ENCODE measurements at regions not wholly inside any gene's neighbourhood (a gene's known extent, or its start where the extent isn't known, plus 50 kb on each side); places are given as distances from the start of the nearest gene placed in this dataset.

DNA sequence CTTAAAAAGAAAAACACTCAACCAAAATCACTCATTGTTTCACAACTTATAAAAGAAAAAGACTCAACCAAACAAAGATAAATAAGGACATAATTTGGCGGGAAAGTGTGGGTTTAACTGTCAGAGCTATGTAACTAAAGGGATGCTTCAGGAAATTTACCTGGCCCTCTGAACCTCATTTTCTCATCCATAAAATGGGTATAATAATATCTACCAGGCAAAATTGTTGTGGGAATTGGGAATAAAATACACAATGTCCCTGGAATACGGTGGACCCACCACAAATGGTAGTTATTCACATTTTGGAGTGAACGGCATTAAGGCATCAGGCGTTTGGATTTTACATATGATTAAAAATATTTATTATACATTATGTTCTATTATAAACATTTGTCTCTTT, 228.5 kb upstream of the ANKRD55 start:
- DNase-seq (no peak), ATAC-seq (no peak)
- TF ChIP-seq, protein P1, sequence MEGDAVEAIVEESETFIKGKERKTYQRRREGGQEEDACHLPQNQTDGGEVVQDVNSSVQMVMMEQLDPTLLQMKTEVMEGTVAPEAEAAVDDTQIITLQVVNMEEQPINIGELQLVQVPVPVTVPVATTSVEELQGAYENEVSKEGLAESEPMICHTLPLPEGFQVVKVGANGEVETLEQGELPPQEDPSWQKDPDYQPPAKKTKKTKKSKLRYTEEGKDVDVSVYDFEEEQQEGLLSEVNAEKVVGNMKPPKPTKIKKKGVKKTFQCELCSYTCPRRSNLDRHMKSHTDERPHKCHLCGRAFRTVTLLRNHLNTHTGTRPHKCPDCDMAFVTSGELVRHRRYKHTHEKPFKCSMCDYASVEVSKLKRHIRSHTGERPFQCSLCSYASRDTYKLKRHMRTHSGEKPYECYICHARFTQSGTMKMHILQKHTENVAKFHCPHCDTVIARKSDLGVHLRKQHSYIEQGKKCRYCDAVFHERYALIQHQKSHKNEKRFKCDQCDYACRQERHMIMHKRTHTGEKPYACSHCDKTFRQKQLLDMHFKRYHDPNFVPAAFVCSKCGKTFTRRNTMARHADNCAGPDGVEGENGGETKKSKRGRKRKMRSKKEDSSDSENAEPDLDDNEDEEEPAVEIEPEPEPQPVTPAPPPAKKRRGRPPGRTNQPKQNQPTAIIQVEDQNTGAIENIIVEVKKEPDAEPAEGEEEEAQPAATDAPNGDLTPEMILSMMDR (IDR thresholded peaks at IDR 0.05): no peak
- TF ChIP-seq POLR2A (IDR thresholded peaks at IDR 0.05): no peak
- Histone ChIP-seq H3K36me3 (no peaks in the 10 kb centered on the region), H3K4me3 (no peak overlapping the region), H3K27ac (no peak overlapping the region), H3K27me3 (no peaks in the 10 kb centered on the region), H3K9me3 (no peaks in the 10 kb centered on the region), H3K4me1 (no peaks in the 10 kb centered on the region)
- intact Hi-C loops (cut with DNase I): no loop called here
- 93% methylated on average over 4 of the region's 4 CpGs for WGBS (ENCODE audit: insufficient coverage, low coverage, low lambda C conversion rate, missing lambda C conversion rate)

DNA sequence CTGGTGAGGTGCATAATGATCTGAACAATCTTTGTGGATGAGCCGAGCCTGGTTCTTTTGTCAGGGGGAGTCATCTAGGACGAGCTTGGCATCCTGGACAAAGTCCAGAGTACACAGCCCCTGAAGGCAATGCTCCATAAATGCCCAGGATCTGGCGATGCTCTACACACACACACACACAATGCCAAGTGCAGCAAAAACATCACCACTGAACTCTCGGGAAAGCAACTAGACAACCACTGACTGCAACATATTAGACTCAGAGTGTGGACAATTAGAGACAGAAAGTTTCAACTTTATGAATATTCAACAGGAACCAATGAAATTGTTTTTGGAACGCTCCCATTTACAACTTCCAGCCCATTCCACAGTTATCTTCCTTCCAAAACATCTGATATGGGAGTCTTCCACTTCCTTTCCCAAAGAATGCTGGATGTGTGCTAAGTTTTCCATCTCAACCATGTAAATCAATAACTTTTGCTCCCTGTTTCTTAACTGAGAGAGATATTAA, 227.6 kb upstream of the ANKRD55 start:
- ATAC-seq: no peak
- Histone ChIP-seq H3K9me3 (no peaks in the 10 kb centered on the region), H3K27me3 (no peaks in the 10 kb centered on the region), H3K4me1 (no peaks in the 10 kb centered on the region), H3K36me3 (no peaks in the 10 kb centered on the region), H3K4me3 (no peak overlapping the region), H3K27ac (no peak overlapping the region)
- intact Hi-C loops (cut with DNase I): no loop called here
- 50% methylated on average over 3 of the region's 5 CpGs for WGBS (ENCODE audit: insufficient coverage, low coverage, low lambda C conversion rate, missing lambda C conversion rate)
- no peak for DNase-seq
- TF ChIP-seq, protein P1 (IDR thresholded peaks at IDR 0.05): no peak
- no peak for TF ChIP-seq POLR2A (IDR thresholded peaks at IDR 0.05)

DNA sequence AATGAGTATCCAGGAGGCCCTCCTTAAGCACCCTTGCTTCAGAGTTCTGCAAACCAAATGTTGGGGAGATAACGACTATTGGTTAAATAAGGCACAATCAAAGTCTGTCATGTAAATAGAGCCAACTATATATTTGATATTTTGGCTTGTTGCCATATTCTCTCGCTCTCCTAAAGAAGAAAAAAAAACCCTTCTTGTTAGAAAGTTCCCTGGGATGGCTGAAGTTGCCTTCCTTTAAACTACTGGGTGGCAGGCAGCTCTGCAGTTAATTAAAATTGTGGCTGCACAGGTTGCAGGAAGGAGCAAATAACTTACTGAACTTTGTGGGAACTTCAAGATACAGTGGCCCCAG, 227.0 kb upstream of the ANKRD55 start:
- no peaks in the 10 kb centered on the region for H3K4me1 ChIP-seq
- WGBS (ENCODE audit: insufficient coverage, low coverage, low lambda C conversion rate, missing lambda C conversion rate): 64% methylated on average over 2 of the region's 2 CpGs
- H3K4me3 ChIP-seq: no peak overlapping the region
- intact Hi-C loops (cut with DNase I): no loop called here
- ATAC-seq (no peak), DNase-seq (no peak)
- H3K36me3 ChIP-seq: no peaks in the 10 kb centered on the region
- no peaks in the 10 kb centered on the region for H3K9me3 ChIP-seq
- no peak overlapping the region for H3K27ac ChIP-seq
- H3K27me3 ChIP-seq: no peaks in the 10 kb centered on the region
- TF ChIP-seq, protein P1 (IDR thresholded peaks at IDR 0.05): no peak
- TF ChIP-seq POLR2A (IDR thresholded peaks at IDR 0.05): no peak

DNA sequence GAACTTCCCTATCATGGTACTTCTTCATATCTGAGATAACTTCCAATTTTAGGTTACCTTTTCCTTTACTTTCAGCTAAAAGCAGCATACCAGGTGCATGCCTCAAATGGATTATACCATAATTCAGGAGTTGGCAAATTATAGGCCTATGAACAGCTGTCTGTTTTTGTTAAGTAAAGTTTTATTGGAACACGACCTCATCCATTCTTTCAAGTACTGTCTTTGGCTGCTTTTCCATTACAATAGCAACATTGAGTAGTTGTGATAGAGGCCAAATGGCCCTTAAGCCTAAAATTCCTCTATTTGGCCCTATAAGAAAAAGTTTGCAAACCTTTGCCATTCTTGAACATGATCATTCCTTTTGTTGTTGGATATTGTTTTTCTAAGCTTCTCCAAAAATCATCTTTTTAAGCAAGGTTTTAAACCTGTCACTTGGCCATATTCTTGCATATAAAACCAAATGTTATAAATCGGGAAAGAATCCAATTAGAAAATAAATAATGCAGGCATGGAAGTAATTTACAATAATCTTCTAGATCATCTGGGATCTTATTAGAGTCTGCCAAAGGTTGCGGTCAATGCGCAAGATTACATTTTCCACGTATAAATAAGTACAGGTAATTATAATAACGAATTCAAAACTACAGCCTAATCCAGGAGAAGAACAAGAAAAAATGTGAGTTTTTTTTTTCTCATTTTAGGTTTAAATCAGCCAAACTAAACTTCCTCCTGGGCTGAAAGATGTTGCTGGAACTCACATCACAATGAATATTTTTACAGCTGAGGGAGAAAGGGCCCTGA, 226.5 kb upstream of the ANKRD55 start:
- Histone ChIP-seq H3K4me1 (no peaks in the 10 kb centered on the region), H3K27ac (no peak overlapping the region), H3K36me3 (no peaks in the 10 kb centered on the region), H3K27me3 (no peaks in the 10 kb centered on the region), H3K4me3 (no peak overlapping the region), H3K9me3 (no peaks in the 10 kb centered on the region)
- TF ChIP-seq POLR2A (IDR thresholded peaks at IDR 0.05): no peak
- TF ChIP-seq, protein P1 (IDR thresholded peaks at IDR 0.05): no peak
- ATAC-seq (no peak), DNase-seq (no peak)
- intact Hi-C loops (cut with DNase I): no loop called here
- 80% methylated on average over 6 of the region's 6 CpGs for WGBS (ENCODE audit: insufficient coverage, low coverage, low lambda C conversion rate, missing lambda C conversion rate)

Measured in right lobe of liver (tissue), 6 donors.